ENCODE measurements at regions not wholly inside any gene's neighbourhood (a gene's known extent, or its start where the extent isn't known, plus 50 kb on each side); places are given as distances from the start of the nearest gene placed in this dataset.

DNA sequence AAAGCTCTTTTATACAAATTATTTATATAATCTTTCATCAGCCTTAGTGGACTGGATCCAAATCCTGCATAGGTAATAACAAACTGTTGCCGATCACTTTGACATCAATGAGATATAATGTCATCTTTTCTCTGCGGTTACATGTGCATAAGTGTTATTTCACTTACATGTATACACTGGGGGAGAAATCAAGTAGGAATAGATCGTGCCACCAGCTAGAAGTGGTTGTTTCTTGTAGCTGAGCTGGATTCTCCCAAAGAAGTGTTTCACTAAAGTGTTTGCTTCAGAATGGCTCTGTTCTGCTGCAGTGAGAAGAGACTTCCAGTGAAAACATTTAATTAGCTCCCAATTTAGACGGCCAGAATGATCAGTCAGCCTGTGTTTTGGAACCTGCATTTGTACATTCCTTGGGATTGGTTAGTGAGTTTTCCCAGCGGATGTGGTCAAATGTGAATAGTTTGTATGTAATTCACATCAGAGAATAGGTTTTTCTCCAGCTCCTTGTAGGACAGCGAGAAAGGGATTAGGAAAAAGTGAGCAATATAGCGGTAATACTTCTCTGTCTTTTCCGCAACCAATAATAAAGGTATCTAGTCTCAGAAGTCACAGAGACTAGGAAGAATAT, 163.1 kb upstream of the CCN2 start (continued):
- no peak for TF ChIP-seq USF2 (IDR thresholded peaks at IDR 0.05; ENCODE audit: low read length)
- no peak for TF ChIP-seq ZNF274 (IDR thresholded peaks at IDR 0.05; ENCODE audit: borderline replicate concordance, extremely low read depth, low read length)

Measured in H1 (cell line).